ENCODE measurements at regions not wholly inside any gene's neighbourhood (a gene's known extent, or its start where the extent isn't known, plus 50 kb on each side); places are given as distances from the start of the nearest gene placed in this dataset.

DNA sequence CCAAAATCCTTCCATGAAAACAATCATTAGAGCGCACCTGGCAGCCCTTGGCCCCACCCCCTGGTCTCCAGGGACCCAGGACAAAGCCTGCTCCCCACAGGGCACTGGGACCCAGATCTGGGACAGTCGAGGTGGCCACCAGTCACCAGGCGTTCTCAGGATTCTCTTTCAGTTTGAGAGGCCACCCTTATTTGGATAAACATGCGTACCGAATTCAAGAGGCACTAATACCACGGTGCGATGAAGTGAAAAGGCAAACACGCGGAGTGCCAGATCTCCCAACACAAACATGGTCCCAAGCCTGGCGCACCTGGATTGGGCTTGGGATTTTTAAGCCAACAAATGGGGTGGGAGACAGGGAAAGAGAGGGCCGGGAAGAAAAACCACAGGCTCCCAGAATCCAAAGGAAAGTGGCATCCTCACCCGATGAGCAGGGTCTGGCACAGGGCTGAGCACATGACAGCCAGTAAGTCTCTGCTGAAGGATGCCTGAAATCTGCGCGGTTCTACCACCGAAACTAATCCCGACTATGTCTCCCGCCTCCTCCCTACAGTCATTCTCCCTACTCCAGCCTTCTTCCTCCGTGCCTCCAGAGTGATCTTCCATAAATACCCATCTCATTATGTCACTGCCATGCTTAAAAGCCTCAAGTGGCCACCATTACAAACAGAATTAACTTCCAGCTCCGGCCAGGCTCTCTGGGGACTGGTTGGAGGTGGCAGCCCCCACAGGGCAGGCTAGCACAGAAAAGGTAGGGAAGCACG is 60.9 kb upstream of the KLHL29 start:
- no peak for DNase-seq

GRCh38 chr2:23326330-23326729 is 58.6 kb upstream of the KLHL29 start:
- DNase-seq = no peak

DNA sequence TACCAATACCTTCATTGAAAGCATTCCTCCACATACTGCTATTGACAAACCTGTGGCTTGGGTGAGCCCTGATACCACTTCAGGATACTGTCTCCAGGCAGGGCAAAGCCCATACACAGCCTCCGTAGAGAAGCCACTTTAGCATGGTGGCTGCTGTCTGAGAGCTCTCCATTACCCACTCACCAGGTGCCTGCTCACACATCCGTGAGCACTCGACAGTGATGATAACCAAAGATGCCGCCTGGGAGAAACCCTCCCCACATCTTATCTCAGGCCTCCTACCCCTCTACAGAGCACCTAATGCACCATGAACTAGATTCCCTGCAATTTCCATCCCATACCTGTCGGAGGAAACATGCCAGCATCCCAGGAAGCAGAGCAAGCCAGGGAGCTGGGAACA is 57.6 kb upstream of the KLHL29 start:
- no peak for DNase-seq

DNA sequence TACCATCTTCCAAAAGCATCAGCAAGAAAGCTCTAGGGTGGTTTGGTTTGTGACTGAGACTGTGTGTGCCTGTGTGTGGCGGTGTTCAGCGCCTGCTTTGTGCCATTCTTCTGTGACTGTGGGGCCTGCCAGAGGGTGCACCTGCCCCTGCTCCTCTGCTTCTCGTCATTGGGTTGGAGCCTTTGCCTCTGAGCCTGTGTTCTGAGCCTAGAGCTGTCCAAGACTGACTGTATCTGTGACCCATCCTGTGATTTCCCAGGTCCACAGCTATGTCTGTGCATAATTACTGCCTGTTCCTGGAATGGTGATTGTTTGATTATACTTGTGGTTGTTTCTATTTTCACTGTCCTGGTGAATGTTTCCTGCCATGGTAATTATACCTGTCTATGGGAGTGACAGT is 57.1 kb upstream of the KLHL29 start:
- DNase-seq = no peak

DNA sequence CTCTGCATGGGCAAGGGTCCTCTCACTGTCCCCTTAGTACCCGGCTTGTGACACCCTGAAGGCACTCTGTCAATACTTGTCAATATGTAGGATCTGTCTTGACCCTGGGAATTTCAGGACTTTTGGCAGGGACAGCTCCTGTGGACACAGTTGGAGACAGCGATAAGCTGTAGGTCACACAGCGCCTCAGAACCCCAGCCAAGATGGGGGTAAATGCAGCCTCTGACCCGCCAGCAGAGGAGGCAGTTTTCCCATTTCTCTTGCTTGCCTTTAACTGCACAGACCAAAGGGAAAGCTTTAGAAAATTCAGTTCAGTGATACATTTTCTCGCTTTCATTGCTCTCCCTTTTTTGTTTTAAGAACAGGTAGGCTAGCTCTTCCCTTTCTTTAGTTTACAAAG is 54.8 kb upstream of the KLHL29 start:
- no peak for DNase-seq
